ENCODE measurements at regions not wholly inside any gene's neighbourhood (a gene's known extent, or its start where the extent isn't known, plus 50 kb on each side); places are given as distances from the start of the nearest gene placed in this dataset.

- no peaks in the 10 kb centered on the region for H3K4me1 ChIP-seq (ENCODE audit: insufficient read depth, insufficient read length)
- no peak overlapping the region for H3K4me3 ChIP-seq (ENCODE audit: insufficient read length, low read depth)
- no peaks in the 10 kb centered on the region for H3K27me3 ChIP-seq (ENCODE audit: insufficient read depth, insufficient read length)
- no peaks in the 10 kb centered on the region for H3K36me3 ChIP-seq (ENCODE audit: insufficient read depth, insufficient read length, low read length)
- TF ChIP-seq YY1 (IDR thresholded peaks at IDR 0.05; ENCODE audit: insufficient read depth, insufficient read length) (no peak), SUZ12 (IDR thresholded peaks at IDR 0.05; ENCODE audit: extremely low read depth, insufficient read depth, insufficient read length) (no peak), ZNF274 (IDR thresholded peaks at IDR 0.05; ENCODE audit: low read depth, low read length) (no peak)
- no peaks in the 10 kb centered on the region for H3K9me3 ChIP-seq (ENCODE audit: insufficient read depth, low read length)
- no peak overlapping the region for H3K9ac ChIP-seq (ENCODE audit: insufficient read length, low read depth)
- no peak for DNase-seq (ENCODE audit: low read depth, low spot score)
Observed at GRCh38 chr4:42710761-42711160, 53.9 kb upstream of the ATP8A1 start.

- DNase-seq (ENCODE audit: low read depth, low spot score) = no peak
- Histone ChIP-seq H3K9ac (ENCODE audit: insufficient read length, low read depth) (no peak overlapping the region), H3K27me3 (ENCODE audit: insufficient read depth, insufficient read length) (no peaks in the 10 kb centered on the region), H3K36me3 (ENCODE audit: insufficient read depth, insufficient read length, low read length) (no peaks in the 10 kb centered on the region), H3K4me3 (ENCODE audit: insufficient read length, low read depth) (no peak overlapping the region), H3K4me1 (ENCODE audit: insufficient read depth, insufficient read length) (no peaks in the 10 kb centered on the region), H3K9me3 (ENCODE audit: insufficient read depth, low read length) (no peaks in the 10 kb centered on the region)
- TF ChIP-seq SUZ12 (IDR thresholded peaks at IDR 0.05; ENCODE audit: extremely low read depth, insufficient read depth, insufficient read length) (no peak), YY1 (IDR thresholded peaks at IDR 0.05; ENCODE audit: insufficient read depth, insufficient read length) (no peak), ZNF274 (IDR thresholded peaks at IDR 0.05; ENCODE audit: low read depth, low read length) (no peak)
Observed at GRCh38 chr4:42710329-42710728, 53.4 kb upstream of the ATP8A1 start.

- H3K4me3 ChIP-seq (ENCODE audit: insufficient read length, low read depth) = no peak overlapping the region
- no peaks in the 10 kb centered on the region for H3K36me3 ChIP-seq (ENCODE audit: insufficient read depth, insufficient read length, low read length)
- TF ChIP-seq ZNF274 (IDR thresholded peaks at IDR 0.05; ENCODE audit: low read depth, low read length) (no peak), SUZ12 (IDR thresholded peaks at IDR 0.05; ENCODE audit: extremely low read depth, insufficient read depth, insufficient read length) (no peak), YY1 (IDR thresholded peaks at IDR 0.05; ENCODE audit: insufficient read depth, insufficient read length) (no peak)
- no peak overlapping the region for H3K9ac ChIP-seq (ENCODE audit: insufficient read length, low read depth)
- DNase-seq (ENCODE audit: low read depth, low spot score) = no peak
- H3K27me3 ChIP-seq (ENCODE audit: insufficient read depth, insufficient read length) = no peaks in the 10 kb centered on the region
- no peaks in the 10 kb centered on the region for H3K9me3 ChIP-seq (ENCODE audit: insufficient read depth, low read length)
- H3K4me1 ChIP-seq (ENCODE audit: insufficient read depth, insufficient read length) = no peaks in the 10 kb centered on the region
Observed at GRCh38 chr4:42709392-42710065, 52.6 kb upstream of the ATP8A1 start.

- no peak for TF ChIP-seq ZNF274 (IDR thresholded peaks at IDR 0.05; ENCODE audit: low read depth, low read length)
- TF ChIP-seq YY1 (IDR thresholded peaks at IDR 0.05; ENCODE audit: insufficient read depth, insufficient read length) = no peak
- no peak for TF ChIP-seq SUZ12 (IDR thresholded peaks at IDR 0.05; ENCODE audit: extremely low read depth, insufficient read depth, insufficient read length)
- DNase-seq (ENCODE audit: low read depth, low spot score) = no peak
- H3K36me3 ChIP-seq (ENCODE audit: insufficient read depth, insufficient read length, low read length) = no peaks in the 10 kb centered on the region
- H3K9me3 ChIP-seq (ENCODE audit: insufficient read depth, low read length) = no peaks in the 10 kb centered on the region
- no peak overlapping the region for H3K9ac ChIP-seq (ENCODE audit: insufficient read length, low read depth)
- no peaks in the 10 kb centered on the region for H3K4me1 ChIP-seq (ENCODE audit: insufficient read depth, insufficient read length)
- no peak overlapping the region for H3K4me3 ChIP-seq (ENCODE audit: insufficient read length, low read depth)
- H3K27me3 ChIP-seq (ENCODE audit: insufficient read depth, insufficient read length) = no peaks in the 10 kb centered on the region
Observed at GRCh38 chr4:42708625-42709024, 51.7 kb upstream of the ATP8A1 start.

Data from NT2/D1 (cell line).